Liver (tissue), 8 donors: ENCODE measurements at regions not wholly inside any gene's neighbourhood (a gene's known extent, or its start where the extent isn't known, plus 50 kb on each side); places are given as distances from the start of the nearest gene placed in this dataset.
"Not testable (repeated sequence)": the region's sequence is repeated elsewhere in the genome, so short reads cannot be mapped to it uniquely, and the experiment has no call there.

ENCODE experiments used
- DNase-seq: peaks from one replicate; pipeline ENCODE4 v3.0.0-alpha.2; 2017; ENCODE audit warnings: low spot score
- H3K27ac ChIP-seq, 2 donors: one replicate each; pipeline ENCODE4 v1.7.0; 2013; ENCODE audit warnings: inconsistent platforms in 2 of 2, low read length in 2 of 2, control low read depth in 1 of 2, low read depth in 1 of 2, mild to moderate bottlenecking in 1 of 2
- H3K27me3 ChIP-seq, 4 donors: one replicate each; pipeline versions ENCODE4 v1.6.1 to v1.7.0; 2013; ENCODE audit warnings: low read length in 3 of 4, inconsistent platforms in 1 of 4, mild to moderate bottlenecking in 1 of 4, moderate library complexity in 1 of 4; ENCODE audit not compliant: control insufficient read depth in 4 of 4, insufficient read depth in 4 of 4
- H3K36me3 ChIP-seq, 4 donors: one replicate each; pipeline versions ENCODE4 v1.6.1 to v1.7.0; 2013; ENCODE audit warnings: low read length in 3 of 4, mild to moderate bottlenecking in 3 of 4, low read depth in 1 of 4, moderate library complexity in 1 of 4; ENCODE audit not compliant: control insufficient read depth in 4 of 4, insufficient read depth in 3 of 4
- H3K4me1 ChIP-seq, 4 donors: one replicate each; pipeline versions ENCODE4 v1.6.1 to v1.7.0; 2013; ENCODE audit warnings: low read length in 3 of 4, mild to moderate bottlenecking in 3 of 4, moderate library complexity in 1 of 4; ENCODE audit not compliant: control insufficient read depth in 4 of 4, insufficient read depth in 4 of 4
- H3K4me3 ChIP-seq, 3 donors: one replicate each; pipeline versions ENCODE4 v1.6.1 to v1.7.0; 2013; ENCODE audit warnings: low read length in 3 of 3, control low read depth in 1 of 3, low read depth in 1 of 3, mild to moderate bottlenecking in 1 of 3
- H3K9ac ChIP-seq, 2 donors: one replicate each; pipeline ENCODE4 v1.7.0; 2013; ENCODE audit warnings: low read length in 2 of 2, mild to moderate bottlenecking in 2 of 2, moderate library complexity in 2 of 2, control low read depth in 1 of 2, low read depth in 1 of 2
- H3K9me3 ChIP-seq, 4 donors: one replicate each; pipeline versions ENCODE4 v1.6.1 to v1.7.0; 2013; ENCODE audit warnings: low read length in 3 of 4; ENCODE audit not compliant: control insufficient read depth in 4 of 4
- EGR1 ChIP-seq, 2 donors: IDR thresholded peaks; 2 replicates each; pipeline ENCODE4 v1.6.1; 2016 to 2018; ENCODE audit warnings: antibody characterized with exemption in 2 of 2, low read depth in 2 of 2
- FOXA1 ChIP-seq: IDR thresholded peaks from 2 replicates; pipeline ENCODE4 v1.6.1; 2016; ENCODE audit warnings: antibody characterized with exemption
- GABPA ChIP-seq, 2 donors: IDR thresholded peaks in 1 of 2; conservative IDR thresholded peaks in 1 of 2; 2 replicates each; pipeline ENCODE4 v1.6.1; 2016; ENCODE audit warnings: antibody characterized with exemption in 2 of 2, mild to moderate bottlenecking in 1 of 2, moderate library complexity in 1 of 2
- HNF4A ChIP-seq, 2 donors: conservative IDR thresholded peaks; 2 replicates each; pipeline ENCODE4 v1.6.1; 2016; ENCODE audit warnings: antibody characterized with exemption in 2 of 2, mild to moderate bottlenecking in 2 of 2
- HNF4G ChIP-seq: IDR thresholded peaks from 2 replicates; pipeline ENCODE4 v1.6.1; 2016; ENCODE audit warnings: antibody characterized with exemption
- JUND ChIP-seq, 2 donors: IDR thresholded peaks; 2 replicates each; pipeline ENCODE4 v1.6.1; 2016; ENCODE audit warnings: antibody characterized with exemption in 2 of 2
- RAD21 ChIP-seq, 2 donors: IDR thresholded peaks; 2 replicates each; pipeline ENCODE4 v1.6.1; 2016; ENCODE audit warnings: antibody characterized with exemption in 2 of 2, mild to moderate bottlenecking in 2 of 2
- SP1 ChIP-seq: IDR thresholded peaks from 2 replicates; pipeline ENCODE4 v1.6.1; 2018; ENCODE audit warnings: antibody characterized with exemption, mild to moderate bottlenecking
- YY1 ChIP-seq: IDR thresholded peaks from 2 replicates; pipeline ENCODE4 v1.6.1; 2016; ENCODE audit warnings: antibody characterized with exemption, mild to moderate bottlenecking
- WGBS: extraction: QIAGEN DNeasy Blood & Tissue Kit; methylation state at CpG from one replicate; pipeline ENCODE4 v1.1.7; 2013; 5-methylcytosine and 5-hydroxymethylcytosine counted together
- TF ChIP-seq, protein P1 (sequence below): fragments of 150-350 bp; IDR thresholded peaks from 2 replicates; pipeline ENCODE4 v1.5.1; 2017; ENCODE audit warnings: improper control_type of control experiment, low read depth, low read length; ENCODE audit not compliant: missing input control
- TF ChIP-seq, protein P2 (sequence below): IDR thresholded peaks from 2 replicates; pipeline ENCODE4 v1.6.1; 2016; ENCODE audit warnings: antibody characterized with exemption
- donor health status: healthy.
- donor health status: healthy.
- donor health status: healthy.
- donor health status: healthy.
- donor health status: healthy.

DNA sequence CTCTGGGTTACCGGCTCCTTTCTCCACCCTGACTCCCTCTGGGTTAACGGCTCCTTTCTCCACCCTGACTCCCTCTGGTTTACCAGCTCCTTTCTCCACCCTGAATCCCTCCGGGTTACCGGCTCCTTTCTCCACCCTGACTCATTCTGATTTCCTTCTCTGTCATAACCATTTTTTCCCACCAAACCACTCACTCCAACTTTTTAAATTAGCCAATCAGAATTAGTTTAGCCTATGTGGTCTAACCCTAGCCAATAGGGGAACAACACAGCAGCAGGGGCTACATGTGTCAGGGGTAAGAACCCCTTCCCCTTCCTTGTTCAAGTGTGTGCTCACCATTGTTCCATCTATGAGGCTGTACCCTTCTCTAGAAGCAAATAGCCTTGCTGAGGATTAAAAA lies 98.4 kb upstream of the RBM19 start (continued):
- TF ChIP-seq, protein P1, sequence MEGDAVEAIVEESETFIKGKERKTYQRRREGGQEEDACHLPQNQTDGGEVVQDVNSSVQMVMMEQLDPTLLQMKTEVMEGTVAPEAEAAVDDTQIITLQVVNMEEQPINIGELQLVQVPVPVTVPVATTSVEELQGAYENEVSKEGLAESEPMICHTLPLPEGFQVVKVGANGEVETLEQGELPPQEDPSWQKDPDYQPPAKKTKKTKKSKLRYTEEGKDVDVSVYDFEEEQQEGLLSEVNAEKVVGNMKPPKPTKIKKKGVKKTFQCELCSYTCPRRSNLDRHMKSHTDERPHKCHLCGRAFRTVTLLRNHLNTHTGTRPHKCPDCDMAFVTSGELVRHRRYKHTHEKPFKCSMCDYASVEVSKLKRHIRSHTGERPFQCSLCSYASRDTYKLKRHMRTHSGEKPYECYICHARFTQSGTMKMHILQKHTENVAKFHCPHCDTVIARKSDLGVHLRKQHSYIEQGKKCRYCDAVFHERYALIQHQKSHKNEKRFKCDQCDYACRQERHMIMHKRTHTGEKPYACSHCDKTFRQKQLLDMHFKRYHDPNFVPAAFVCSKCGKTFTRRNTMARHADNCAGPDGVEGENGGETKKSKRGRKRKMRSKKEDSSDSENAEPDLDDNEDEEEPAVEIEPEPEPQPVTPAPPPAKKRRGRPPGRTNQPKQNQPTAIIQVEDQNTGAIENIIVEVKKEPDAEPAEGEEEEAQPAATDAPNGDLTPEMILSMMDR: no peak
- TF ChIP-seq HNF4A (conservative IDR thresholded peaks at IDR 0.05): no peak
- TF ChIP-seq JUND (IDR thresholded peaks at IDR 0.05): no peak
- TF ChIP-seq YY1: no peak
- TF ChIP-seq RAD21 (IDR thresholded peaks at IDR 0.05): no peak
- TF ChIP-seq SP1: no peak
- TF ChIP-seq HNF4G: no peak
- TF ChIP-seq, protein P2, sequence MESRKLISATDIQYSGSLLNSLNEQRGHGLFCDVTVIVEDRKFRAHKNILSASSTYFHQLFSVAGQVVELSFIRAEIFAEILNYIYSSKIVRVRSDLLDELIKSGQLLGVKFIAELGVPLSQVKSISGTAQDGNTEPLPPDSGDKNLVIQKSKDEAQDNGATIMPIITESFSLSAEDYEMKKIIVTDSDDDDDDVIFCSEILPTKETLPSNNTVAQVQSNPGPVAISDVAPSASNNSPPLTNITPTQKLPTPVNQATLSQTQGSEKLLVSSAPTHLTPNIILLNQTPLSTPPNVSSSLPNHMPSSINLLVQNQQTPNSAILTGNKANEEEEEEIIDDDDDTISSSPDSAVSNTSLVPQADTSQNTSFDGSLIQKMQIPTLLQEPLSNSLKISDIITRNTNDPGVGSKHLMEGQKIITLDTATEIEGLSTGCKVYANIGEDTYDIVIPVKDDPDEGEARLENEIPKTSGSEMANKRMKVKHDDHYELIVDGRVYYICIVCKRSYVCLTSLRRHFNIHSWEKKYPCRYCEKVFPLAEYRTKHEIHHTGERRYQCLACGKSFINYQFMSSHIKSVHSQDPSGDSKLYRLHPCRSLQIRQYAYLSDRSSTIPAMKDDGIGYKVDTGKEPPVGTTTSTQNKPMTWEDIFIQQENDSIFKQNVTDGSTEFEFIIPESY: no peak

DNA sequence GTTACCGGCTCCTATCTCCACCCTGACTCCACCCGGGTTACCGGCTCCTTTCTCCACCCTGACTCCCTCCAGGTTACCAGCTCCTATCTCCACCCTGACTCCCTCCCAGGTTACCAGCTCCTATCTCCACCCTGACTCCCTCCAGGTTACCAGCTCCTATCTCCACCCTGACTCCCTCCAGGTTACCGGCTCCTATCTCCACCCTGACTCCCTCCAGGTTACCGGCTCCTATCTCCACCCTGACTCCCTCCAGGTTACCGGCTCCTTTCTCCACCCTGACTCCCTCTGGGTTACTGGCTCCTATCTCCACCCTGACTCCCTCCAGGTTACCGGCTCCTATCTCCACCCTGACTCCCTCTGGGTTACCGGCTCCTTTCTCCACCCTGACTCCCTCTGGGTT lies 97.9 kb upstream of the RBM19 start:
- 77% methylated on average over 8 of the region's 8 CpGs for WGBS
- not testable (repeated sequence) for H3K36me3 ChIP-seq, DNase-seq

DNA sequence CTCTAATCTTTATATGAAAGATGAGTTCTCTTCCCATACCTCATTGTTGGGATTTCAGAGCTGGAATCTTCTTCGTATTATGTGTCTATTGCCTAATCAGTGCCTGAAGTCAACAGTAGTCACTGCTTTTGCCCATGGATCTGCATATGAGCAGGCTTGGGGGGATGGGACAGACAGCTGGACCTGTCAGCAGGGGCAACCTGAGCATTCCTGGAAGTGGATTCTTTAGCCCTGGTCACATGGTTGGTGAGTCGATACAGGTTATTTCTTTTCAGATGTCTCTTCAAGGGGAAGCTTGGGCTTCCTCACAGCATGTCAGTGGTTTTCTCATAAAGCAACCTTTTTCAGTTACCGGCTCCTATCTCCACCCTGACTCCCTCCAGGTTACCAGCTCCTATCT lies 97.3 kb upstream of the RBM19 start:
- no peak overlapping the region for H3K27ac ChIP-seq
- H3K9me3 ChIP-seq: peaks cover 0 to 6% (median 0%) of the 10 kb centered on the region in 4 donors
- no peaks in the 10 kb centered on the region for H3K27me3 ChIP-seq
- WGBS: 85% methylated on average over 3 of the region's 3 CpGs
- no peaks in the 10 kb centered on the region for H3K36me3 ChIP-seq
- H3K4me1 ChIP-seq: no peaks in the 10 kb centered on the region
- H3K4me3 ChIP-seq: no peak overlapping the region
- no peak for DNase-seq
- no peak for TF ChIP-seq EGR1 (IDR thresholded peaks at IDR 0.05; ENCODE audit: low read depth in 2 of 2)
- H3K9ac ChIP-seq: no peak overlapping the region

More for the DNA sequence above, 97.9 kb upstream of the RBM19 start:
- not testable (repeated sequence) for H3K4me1 ChIP-seq, H3K9ac ChIP-seq, H3K27me3 ChIP-seq, H3K4me3 ChIP-seq, H3K27ac ChIP-seq, H3K9me3 ChIP-seq

DNA sequence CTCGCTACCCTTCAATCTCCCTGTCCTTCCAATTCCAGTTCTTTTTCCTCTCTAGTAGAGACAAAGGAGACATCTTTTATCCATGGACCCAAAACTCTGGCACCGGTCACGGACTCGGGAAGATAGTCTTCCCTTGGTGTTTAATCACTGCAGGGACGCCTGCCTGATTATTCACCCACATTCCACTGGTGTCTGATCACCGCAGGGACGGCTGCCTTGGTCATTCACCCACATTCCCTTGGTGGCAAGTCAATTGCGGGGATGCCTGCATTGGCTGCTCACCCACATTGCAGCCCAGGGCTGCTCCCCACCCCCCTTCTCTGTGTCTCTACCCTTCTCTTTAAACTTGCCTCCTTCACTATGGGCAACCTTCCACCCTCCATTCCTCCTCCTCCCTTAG lies 90.2 kb upstream of the RBM19 start:
- WGBS: 83% methylated on average over 8 of the region's 8 CpGs
- H3K9ac ChIP-seq, H3K27ac ChIP-seq, DNase-seq, H3K36me3 ChIP-seq, H3K4me1 ChIP-seq, H3K27me3 ChIP-seq, H3K4me3 ChIP-seq, H3K9me3 ChIP-seq: not testable (repeated sequence)

DNA sequence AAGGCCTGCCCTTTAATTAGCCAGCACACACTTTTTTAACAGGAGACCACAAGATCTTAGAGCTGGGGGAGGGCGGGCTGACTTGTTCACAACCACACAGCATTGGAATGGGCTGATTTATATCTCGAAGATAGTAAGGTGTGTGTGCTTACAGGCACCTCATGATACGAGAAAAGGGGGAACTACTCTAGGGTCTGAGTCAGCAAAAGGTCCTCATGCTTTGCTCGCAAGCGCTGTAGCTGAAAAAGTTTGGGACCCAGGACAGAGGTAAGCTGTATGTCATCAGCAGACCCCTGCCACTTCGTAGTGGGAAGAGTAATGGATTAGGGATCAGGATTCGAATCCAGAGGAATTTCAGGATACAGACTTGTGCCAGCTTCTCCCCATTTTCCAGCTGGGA lies 88.9 kb upstream of the RBM19 start:
- TF ChIP-seq GABPA (IDR thresholded peaks at IDR 0.05 in 1 of 2, conservative IDR thresholded peaks at IDR 0.05 in 1 of 2) (no peak), FOXA1 (no peak)
- WGBS: 80% methylated on average over 7 of the region's 7 CpGs
- Histone ChIP-seq H3K4me1 (no peaks in the 10 kb centered on the region), H3K27me3 (no peaks in the 10 kb centered on the region), H3K27ac (no peak overlapping the region), H3K9ac (no peak overlapping the region), H3K36me3 (no peaks in the 10 kb centered on the region), H3K9me3 (no peaks in the 10 kb centered on the region), H3K4me3 (no peak overlapping the region)
- DNase-seq: no peak
